Activated naive CD4-positive, alpha-beta T cell treated with anti-CD3 and anti-CD28 coated beads, Interleukin-2, amount 50 U/mL, for 24 hours (primary cell): ENCODE measurements at regions not wholly inside any gene's neighbourhood (a gene's known extent, or its start where the extent isn't known, plus 50 kb on each side); places are given as distances from the start of the nearest gene placed in this dataset.

Source experiments
- H3K27ac Mint-ChIP-seq: one replicate; pipeline ENCODE4 v1.8.0; 2021; ENCODE audit warnings: mild to moderate bottlenecking, mixed read lengths
- H3K27me3 Mint-ChIP-seq: one replicate; pipeline ENCODE4 v1.8.0; 2021; ENCODE audit warnings: mixed read lengths
- H3K36me3 Mint-ChIP-seq: one replicate; pipeline ENCODE4 v1.8.0; 2021; ENCODE audit warnings: mixed read lengths
- H3K4me1 Mint-ChIP-seq: one replicate; pipeline ENCODE4 v1.8.0; 2021; ENCODE audit warnings: mixed read lengths
- H3K4me3 Mint-ChIP-seq: one replicate; pipeline ENCODE4 v1.8.0; 2021; ENCODE audit warnings: mild to moderate bottlenecking, mixed read lengths
- H3K9me3 Mint-ChIP-seq: one replicate; pipeline ENCODE4 v1.8.0; 2021; ENCODE audit warnings: mixed read lengths

GRCh38 chr7:114225784-114226183 is 188.8 kb upstream of the FOXP2 start:
- Mint-ChIP-seq H3K27me3 (no peaks in the 10 kb centered on the region), H3K27ac (no peak overlapping the region), H3K4me1 (no peaks in the 10 kb centered on the region), H3K4me3 (no peak overlapping the region), H3K9me3 (no peaks in the 10 kb centered on the region), H3K36me3 (no peaks in the 10 kb centered on the region)

DNA sequence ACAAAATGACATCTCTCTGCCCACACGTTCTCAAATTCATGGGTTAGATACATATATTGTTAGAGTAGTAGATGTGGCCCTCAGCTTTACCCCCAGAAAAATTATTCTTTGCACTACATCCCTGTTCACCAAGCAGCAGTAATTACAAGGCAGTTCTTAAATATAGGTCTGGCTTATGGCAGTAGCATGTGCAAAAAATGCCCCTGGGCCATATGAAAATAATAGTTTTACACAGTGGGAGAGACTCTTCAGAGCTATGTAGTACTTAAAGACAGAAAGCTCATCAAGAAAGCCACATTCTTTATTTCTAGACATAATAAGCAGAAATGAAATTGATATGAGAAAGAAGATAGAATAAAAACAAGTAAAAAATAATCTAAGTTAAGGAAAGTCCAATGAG is 196.3 kb upstream of the FOXP2 start:
- Mint-ChIP-seq H3K27ac (no peak overlapping the region), H3K4me1 (no peaks in the 10 kb centered on the region), H3K9me3 (no peaks in the 10 kb centered on the region), H3K36me3 (no peaks in the 10 kb centered on the region), H3K4me3 (no peak overlapping the region), H3K27me3 (no peaks in the 10 kb centered on the region)

- H3K36me3 Mint-ChIP-seq = no peaks in the 10 kb centered on the region
- no peak overlapping the region for H3K27ac Mint-ChIP-seq
- H3K4me3 Mint-ChIP-seq = no peak overlapping the region
Measured at GRCh38 chr7:114217026-114217806, 197.4 kb upstream of the FOXP2 start.

GRCh38 chr7:114214466-114214865 is 200.1 kb upstream of the FOXP2 start:
- H3K4me3 Mint-ChIP-seq = no peak overlapping the region
- H3K36me3 Mint-ChIP-seq = no peaks in the 10 kb centered on the region
- H3K27ac Mint-ChIP-seq = no peak overlapping the region
- no peaks in the 10 kb centered on the region for H3K9me3 Mint-ChIP-seq
- no peaks in the 10 kb centered on the region for H3K27me3 Mint-ChIP-seq
- H3K4me1 Mint-ChIP-seq = no peaks in the 10 kb centered on the region

More at GRCh38 chr7:114217026-114217806, 197.4 kb upstream of the FOXP2 start:
- Mint-ChIP-seq H3K27me3 (no peaks in the 10 kb centered on the region), H3K4me1 (no peaks in the 10 kb centered on the region), H3K9me3 (no peaks in the 10 kb centered on the region)

DNA sequence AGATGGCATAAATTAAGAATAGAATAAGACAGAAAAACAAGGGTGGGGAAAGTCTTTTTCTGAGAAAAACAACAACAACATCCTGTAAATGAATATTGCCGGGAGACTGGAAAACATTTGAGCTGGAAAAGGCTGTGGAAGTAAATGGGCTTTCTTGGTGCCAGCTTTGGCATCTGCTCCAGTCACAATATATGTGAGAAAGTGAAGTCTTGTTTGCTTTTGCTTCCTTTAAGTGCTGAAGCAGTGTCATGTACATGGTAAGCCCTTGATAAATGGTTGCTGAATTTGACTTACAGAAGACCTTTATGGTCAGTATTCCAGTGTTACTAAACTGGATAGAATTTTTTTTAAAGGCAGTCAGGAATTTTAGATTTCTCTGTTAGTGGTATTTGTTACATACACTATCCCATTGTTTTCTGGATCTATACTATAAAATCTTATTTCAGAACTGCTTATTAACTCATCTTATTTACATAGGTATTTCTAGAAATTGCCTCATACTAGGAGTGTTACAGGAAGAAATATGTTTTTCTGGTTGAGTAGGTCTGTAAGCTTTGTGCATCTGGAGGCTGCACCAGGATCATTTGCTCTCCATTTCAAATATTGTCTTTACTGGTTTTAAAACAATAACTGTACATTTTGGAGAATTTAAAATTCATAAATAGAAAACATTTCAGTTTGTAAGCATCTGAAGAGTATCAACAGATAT is 201.7 kb upstream of the FOXP2 start:
- Mint-ChIP-seq H3K27me3 (no peaks in the 10 kb centered on the region), H3K9me3 (no peaks in the 10 kb centered on the region), H3K36me3 (no peaks in the 10 kb centered on the region), H3K27ac (no peak overlapping the region), H3K4me1 (no peaks in the 10 kb centered on the region), H3K4me3 (no peak overlapping the region)

DNA sequence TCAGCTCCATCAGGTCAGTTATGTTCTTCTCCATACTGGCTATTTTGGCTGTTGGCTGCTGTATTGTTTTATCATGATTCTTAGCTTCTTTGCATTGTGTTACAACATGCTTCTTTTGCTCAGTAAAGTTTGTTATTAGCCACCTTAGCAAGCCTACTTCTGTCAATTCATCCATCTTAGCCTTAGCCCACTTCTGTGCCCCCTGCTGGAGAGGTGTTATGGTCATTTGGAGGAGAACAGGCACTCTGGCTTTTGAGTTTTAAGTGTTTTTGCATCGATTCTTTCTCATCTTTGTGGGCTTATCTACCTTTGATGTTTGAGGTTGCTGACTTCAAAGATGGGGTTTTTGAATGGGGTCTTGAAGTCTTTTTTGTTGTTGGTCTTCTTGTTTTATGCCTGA is 204.6 kb upstream of the FOXP2 start:
- Mint-ChIP-seq H3K4me1 (no peaks in the 10 kb centered on the region), H3K36me3 (no peaks in the 10 kb centered on the region), H3K27me3 (no peaks in the 10 kb centered on the region), H3K4me3 (no peak overlapping the region), H3K9me3 (no peaks in the 10 kb centered on the region), H3K27ac (no peak overlapping the region)

GRCh38 chr7:114206688-114207087 is 207.9 kb upstream of the FOXP2 start:
- Mint-ChIP-seq H3K4me3 (no peak overlapping the region), H3K9me3 (no peaks in the 10 kb centered on the region), H3K27ac (no peak overlapping the region), H3K36me3 (no peaks in the 10 kb centered on the region), H3K4me1 (no peaks in the 10 kb centered on the region), H3K27me3 (no peaks in the 10 kb centered on the region)

DNA sequence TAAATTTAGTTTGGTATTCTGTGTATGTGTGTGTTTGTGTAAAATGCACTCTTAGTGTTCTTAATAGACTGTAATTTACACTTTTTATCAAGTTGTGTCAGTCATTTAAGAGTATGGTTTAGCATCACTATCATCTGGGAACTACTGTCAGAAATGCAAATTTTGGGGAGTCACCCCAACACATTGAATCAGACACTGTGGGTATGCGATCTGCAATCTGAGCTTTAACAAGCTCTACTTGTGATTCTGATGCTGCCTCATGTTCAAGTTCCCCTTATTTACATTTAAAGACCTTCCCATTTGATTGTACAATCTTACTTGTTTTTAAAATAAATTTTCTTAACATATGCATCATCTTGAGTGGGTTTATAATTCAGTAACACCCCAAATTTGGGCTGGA is 218.1 kb upstream of the FOXP2 start:
- Mint-ChIP-seq H3K27ac (no peak overlapping the region), H3K36me3 (no peaks in the 10 kb centered on the region), H3K9me3 (no peaks in the 10 kb centered on the region), H3K27me3 (no peaks in the 10 kb centered on the region), H3K4me3 (no peak overlapping the region), H3K4me1 (no peaks in the 10 kb centered on the region)

DNA sequence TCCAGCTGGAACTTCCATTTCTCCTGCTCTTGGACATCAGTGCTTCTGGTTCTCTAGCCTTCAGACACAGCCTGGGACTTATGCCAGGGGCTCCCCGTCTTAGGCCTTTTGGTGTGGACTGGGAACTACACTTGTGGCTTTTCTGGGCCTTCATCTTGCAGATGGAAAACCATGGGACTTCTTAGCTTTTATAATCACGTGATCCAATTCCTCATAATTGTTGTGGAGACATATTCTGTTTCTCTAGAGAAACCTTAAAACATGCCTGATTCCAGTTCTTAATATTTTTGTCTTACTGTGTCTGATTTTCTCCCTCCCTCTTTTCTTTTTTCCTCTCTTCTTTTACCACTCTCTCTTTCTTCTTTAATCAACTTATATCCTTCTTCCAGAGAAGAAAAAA is 224.2 kb upstream of the FOXP2 start:
- Mint-ChIP-seq H3K36me3 (no peaks in the 10 kb centered on the region), H3K9me3 (no peaks in the 10 kb centered on the region), H3K4me1 (no peaks in the 10 kb centered on the region), H3K27me3 (no peaks in the 10 kb centered on the region), H3K4me3 (no peak overlapping the region), H3K27ac (no peak overlapping the region)

GRCh38 chr7:114183311-114184088 is 231.1 kb upstream of the FOXP2 start:
- Mint-ChIP-seq H3K36me3 (no peaks in the 10 kb centered on the region), H3K4me3 (no peak overlapping the region), H3K27ac (no peak overlapping the region), H3K9me3 (no peaks in the 10 kb centered on the region), H3K27me3 (no peaks in the 10 kb centered on the region), H3K4me1 (no peaks in the 10 kb centered on the region)

GRCh38 chr7:114182837-114183236 is 231.8 kb upstream of the FOXP2 start:
- Mint-ChIP-seq H3K27me3 (no peaks in the 10 kb centered on the region), H3K36me3 (no peaks in the 10 kb centered on the region), H3K9me3 (no peaks in the 10 kb centered on the region), H3K4me3 (no peak overlapping the region), H3K4me1 (no peaks in the 10 kb centered on the region), H3K27ac (peak overlapping the region; percentile 71)

- Mint-ChIP-seq H3K4me1 (no peaks in the 10 kb centered on the region), H3K27ac (no peak overlapping the region), H3K4me3 (no peak overlapping the region), H3K36me3 (no peaks in the 10 kb centered on the region), H3K27me3 (no peaks in the 10 kb centered on the region), H3K9me3 (no peaks in the 10 kb centered on the region)
Measured at GRCh38 chr7:114181280-114181679, 233.3 kb upstream of the FOXP2 start.

GRCh38 chr7:114180556-114181266 is 233.9 kb upstream of the FOXP2 start:
- no peaks in the 10 kb centered on the region for H3K27me3 Mint-ChIP-seq
- H3K27ac Mint-ChIP-seq = no peak overlapping the region
- no peaks in the 10 kb centered on the region for H3K4me1 Mint-ChIP-seq
- H3K9me3 Mint-ChIP-seq = no peaks in the 10 kb centered on the region
- no peaks in the 10 kb centered on the region for H3K36me3 Mint-ChIP-seq
- H3K4me3 Mint-ChIP-seq = no peak overlapping the region

DNA sequence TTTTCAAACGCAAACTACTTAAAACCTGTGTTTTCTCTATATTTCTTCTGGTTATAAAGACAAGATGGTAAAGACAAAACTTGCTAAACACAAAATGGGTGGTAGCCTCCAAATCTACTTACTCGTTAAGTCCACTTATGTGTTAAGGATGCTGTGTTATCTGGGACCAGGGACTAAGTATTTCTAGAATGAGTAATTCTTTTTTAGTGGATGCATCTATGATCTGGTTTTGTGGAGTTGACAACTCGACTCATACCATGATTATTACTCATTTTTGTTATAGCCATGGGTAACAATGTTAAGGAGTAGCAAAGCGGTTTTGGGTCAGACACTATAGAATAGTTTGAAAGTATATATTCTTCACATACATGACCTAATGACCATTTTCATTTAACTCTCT is 239.5 kb upstream of the FOXP2 start:
- Mint-ChIP-seq H3K4me1 (no peaks in the 10 kb centered on the region), H3K27ac (no peak overlapping the region), H3K4me3 (no peak overlapping the region), H3K27me3 (no peaks in the 10 kb centered on the region), H3K9me3 (peaks cover 3% of the 10 kb centered on the region), H3K36me3 (no peaks in the 10 kb centered on the region)

DNA sequence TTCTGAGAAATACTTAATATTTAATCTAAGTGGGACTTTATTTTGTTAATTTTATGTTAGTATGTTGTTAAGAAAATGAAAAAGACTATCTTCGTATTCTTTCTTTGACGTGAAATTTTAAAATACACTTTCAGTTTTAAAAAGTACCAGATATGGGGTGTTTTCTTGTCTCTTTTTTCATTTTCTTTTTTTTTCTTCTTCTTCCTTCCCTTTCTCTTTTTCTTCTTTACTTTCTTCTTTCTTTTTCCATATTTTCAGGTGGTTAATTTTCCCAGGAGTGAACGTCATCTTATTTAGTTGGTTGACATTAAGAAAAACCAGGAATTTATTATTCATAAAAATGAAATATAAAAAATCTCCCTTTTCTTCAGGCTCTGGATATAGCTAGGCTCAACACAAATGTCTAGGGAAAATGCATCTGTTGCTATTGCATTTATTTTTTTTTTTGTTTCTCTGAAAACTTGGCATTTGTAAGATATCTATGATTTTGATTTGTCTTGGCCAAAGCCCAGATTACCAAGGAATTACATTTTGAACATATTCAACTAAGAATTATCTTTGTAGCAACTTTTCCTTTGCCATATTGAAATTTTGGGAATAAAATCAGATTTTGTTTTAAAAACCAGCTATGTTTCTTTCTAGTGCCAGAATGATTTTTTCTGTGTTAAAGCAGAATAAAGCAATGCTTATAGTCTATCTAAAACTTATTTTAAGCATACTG is 241.3 kb upstream of the FOXP2 start:
- H3K4me3 Mint-ChIP-seq = no peak overlapping the region
- no peak overlapping the region for H3K27ac Mint-ChIP-seq
- no peaks in the 10 kb centered on the region for H3K36me3 Mint-ChIP-seq

More for the DNA sequence above, 241.3 kb upstream of the FOXP2 start:
- H3K27me3 Mint-ChIP-seq = no peaks in the 10 kb centered on the region
- H3K9me3 Mint-ChIP-seq = peaks cover 5% of the 10 kb centered on the region
- H3K4me1 Mint-ChIP-seq = no peaks in the 10 kb centered on the region
